Stimulated activated naive CD4-positive, alpha-beta T cell (primary cell): ENCODE measurements at regions not wholly inside any gene's neighbourhood (a gene's known extent, or its start where the extent isn't known, plus 50 kb on each side); places are given as distances from the start of the nearest gene placed in this dataset.

Source experiments
- DNase-seq, 6 experiments: peaks; one replicate each; lab custom pipeline; 2025; lab: John Stamatoyannopoulos, UW

DNA sequence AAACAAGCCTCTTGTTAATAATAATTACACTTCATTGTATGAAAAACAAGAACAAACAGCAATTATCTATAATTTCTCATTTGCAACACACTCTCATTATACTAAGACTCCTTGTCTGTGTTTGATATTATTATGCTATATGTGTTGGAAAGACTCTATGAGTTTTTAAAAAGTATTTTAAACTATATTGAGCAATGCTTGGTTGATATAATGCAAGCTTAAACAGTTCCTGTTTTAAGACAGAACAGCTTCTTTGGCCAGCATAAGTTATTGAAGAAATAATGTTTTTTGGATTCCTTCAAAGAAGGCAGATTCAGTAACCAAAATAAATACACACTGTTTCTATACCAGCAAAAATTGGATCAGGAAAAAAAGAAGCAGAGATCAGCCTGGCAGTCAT, 871.4 kb downstream of the MAT2B start:
- no peak for DNase-seq

DNA sequence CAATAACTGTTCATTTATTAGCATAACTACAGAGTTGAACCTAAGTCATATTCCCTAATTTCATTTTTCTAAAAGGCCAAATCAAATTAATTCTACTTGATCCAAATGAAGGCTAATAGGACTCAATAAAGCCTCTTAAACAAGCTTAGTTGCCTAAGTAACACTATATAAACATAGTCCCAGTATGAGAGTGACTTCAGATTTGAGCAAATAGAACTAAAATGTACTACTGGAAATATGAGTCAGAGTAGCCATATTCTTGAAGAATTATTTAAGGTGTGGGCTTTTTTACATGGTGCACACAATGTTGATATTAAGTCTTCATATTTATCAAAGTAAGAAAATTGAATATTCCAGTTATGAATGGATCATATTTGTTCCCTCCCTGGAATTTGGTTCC, 872.3 kb downstream of the MAT2B start:
- no peak for DNase-seq

DNA sequence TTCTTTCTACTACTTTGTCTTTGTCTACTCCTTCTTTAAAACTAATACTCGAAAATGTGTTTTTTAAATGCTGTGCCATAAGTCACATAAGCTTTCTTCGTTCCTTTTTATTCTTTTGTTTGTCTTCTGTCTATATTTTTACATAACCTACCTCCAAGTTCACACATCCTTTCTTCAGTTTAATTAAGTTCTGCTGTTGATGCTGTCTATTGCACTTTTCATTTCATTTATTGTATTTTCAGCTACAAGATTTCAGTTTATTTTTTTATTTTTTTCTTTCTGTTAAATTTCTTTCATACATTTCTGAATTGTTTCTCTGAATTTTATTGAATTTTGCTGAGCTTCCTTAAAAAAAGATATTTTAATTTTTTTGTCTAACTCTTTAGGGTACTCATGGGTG, 878.2 kb downstream of the MAT2B start:
- DNase-seq = no peak

DNA sequence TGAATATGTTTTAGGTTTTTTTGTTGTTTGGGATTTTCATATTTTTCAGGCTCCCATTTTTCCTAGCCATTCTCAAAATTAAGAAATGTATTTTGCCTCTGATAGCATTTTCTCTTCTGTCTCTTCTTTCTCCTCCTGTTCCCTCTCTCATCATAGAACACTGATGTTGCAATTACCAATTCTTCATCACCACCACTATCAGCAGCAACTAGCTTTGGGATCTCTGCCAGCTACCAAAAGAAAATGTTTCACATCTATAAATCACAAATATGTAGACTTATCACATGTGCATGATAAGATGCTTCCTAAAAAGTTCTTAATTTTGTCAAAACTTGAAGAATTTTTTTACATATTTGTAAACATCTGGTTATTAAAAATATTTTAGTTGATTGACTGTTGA, 887.1 kb downstream of the MAT2B start:
- no peak for DNase-seq

DNA sequence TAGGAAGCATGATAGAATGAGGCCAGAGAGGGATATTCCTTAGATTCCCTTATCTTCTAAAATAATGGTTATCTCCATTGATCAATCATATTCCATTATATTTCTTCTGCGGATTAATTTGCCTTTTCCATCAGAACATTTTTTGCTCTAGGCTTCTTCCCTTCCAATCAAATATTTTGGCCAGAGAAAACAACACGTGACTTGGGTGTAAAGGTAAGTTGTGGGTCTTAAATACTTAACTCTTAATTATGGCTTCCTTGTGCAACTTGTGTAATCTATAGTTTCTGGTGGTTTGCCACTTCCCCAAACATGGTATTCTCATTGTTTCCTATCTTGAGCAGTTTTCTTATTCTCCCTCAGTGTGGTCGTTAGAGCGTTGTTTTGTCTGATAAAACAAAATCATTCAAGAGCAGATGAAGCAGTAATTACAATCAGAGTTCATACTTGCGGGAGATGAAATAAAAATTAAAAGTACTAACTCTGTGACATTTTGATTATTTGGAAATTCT, 889.3 kb downstream of the MAT2B start:
- DNase-seq = no peak

DNA sequence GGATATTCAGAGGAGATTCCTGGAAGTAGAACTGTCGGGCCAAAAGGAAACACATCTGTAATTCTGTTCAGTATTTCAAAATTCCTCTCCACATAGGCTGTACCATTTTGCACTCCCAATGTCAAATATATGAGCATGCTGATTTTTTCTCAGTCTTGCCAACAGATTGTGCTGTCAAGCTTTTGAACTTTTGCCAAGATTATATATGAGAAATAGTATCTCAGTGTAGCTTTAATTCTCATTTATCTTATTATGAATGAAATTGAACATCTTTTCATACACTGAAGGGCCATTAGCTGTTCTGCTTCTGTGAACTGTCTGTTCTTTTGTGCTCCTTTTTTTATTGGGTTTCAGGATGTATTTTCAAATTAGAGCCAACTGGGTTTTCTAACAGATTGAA, 907.1 kb downstream of the MAT2B start:
- no peak for DNase-seq

DNA sequence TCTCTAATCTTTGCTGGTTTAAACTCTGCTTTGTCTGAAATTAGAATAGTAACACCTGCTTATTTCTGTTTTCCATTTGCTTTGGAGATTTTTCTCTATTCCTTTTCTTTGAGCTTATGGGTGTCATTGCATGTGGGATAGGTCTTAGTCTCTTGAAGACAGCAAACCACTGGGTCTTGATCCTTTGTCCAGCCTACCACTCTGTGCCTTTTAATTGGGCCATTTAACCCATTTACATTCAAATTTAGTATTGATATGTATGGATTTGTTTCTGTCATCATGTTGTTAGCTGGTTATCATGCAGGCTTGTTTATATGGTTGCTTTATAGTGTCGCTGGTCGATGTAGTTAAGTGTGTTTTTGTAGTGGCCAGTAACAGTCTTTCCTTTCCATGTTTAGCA, 914.7 kb downstream of the MAT2B start:
- DNase-seq = no peak

DNA sequence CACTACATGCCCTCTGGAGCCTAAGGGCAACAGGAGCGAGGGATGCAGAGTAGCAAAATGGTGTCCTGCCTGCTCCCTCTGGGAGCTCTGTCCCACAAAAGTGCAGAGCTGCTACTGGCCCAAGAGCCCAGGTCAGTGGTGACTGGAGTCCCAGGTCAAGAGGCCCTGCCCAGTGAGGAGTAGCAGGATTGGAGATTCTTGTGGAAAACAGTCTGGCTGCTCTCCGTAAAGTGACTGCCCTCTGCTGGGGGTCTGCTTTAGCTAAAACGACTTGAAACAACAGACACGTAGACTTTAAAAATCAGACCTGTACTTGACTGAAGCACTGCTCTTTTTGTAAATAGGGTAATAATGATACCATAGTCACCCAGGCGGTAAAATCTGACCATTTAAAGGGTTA, 917.0 kb downstream of the MAT2B start:
- no peak for DNase-seq

DNA sequence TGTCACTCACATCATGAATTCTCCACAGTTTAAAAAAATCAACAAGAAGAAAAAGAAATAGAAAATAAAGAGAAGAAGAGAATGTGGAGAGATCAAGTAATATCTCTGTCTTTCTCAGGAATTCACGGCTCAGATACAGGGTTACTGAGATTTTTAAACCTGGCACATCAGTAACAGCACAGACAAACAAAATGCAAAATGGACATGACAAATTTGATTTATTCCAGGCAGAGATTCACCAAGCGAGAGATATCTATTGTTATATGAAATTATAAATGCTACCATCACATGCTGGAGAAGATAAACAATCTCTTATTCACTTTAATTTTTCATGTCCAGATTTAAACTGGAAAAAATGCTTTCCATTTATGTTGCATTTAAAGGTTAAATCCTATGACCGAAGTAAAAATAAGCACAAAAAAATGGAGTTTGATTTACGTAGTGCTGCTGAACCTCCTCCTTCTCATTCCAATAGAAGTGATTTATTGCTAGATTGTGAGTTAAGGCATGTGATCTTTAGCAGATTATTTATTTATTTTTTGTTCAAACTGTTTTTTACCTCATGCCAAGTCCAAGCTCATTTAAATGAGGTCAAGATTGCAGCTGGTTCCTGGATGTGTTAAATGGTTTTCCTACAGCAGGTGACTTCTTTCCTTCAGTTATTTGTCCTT, 926.4 kb downstream of the MAT2B start:
- DNase-seq = no peak

DNA sequence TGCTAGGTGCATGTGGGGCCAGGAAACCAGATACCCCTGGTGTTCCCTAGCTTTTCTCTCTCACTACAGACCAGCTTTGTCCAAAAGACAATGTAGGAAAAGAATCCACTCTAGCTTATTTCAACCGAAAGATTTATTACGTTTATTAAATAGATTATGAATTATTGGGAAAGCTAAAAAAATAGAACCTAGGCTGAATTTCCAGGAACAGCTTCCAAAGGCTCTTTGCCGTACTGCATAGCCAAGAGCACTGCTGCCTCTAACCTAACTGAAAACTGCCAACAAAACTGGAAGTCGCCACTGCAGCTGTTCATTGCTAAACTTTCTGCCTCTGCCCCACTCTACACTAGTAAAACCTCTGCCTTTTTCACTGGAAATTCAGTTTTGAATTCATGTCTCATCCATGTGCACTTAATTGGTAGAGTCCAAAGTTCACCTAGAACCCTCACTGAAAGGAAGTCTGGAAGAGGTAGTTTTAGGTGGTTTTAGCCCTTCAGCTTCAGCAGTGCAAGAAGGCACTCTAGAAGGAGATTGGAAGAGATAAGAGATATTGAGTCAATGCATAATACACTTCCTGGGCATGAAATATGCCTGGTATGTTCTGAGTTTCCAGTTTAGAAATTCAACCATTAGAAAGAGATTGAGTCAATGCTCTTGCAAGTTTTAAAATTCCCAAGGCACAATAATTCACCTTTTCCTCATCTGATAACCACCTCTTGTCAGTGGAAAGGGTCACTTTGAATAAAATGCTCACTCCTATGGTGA, 927.9 kb downstream of the MAT2B start:
- DNase-seq = no peak

DNA sequence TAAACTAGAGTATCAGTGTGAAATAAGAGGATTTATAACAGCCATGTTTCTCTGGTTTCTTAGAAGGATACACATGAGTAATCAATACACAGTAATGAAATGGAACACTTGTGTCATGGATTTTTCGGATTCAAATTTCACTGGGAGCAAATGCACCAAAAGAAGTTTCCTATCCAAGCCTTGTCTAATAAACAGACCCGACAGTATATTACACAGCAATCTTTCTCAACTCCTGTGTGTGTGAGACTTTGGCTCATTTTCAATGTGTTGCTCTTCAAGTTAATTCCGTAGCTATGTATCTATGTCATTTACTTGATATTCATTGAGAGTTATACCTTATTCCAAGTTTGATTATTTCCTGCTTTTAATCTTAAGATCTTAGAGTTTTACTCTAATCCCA, 930.2 kb downstream of the MAT2B start:
- no peak for DNase-seq

DNA sequence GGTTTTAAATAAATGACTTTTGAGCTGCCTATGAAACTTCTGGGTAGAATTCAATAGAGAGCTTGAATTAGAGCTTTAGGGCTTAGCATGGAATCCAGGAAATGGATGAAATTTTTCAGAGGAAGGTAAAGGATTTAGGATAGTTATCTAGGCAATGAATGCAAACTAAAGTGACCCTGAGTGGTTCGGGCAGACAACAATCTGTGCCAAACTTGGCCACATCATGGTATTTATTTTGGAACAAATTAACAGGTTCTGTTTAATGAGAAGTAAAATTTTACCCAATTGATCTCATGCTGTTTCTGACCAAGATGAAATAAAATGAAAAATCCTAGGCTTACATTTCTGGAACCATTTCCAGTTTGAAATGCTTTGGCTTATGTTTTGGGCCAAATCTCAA, 934.4 kb downstream of the MAT2B start:
- no peak for DNase-seq

DNA sequence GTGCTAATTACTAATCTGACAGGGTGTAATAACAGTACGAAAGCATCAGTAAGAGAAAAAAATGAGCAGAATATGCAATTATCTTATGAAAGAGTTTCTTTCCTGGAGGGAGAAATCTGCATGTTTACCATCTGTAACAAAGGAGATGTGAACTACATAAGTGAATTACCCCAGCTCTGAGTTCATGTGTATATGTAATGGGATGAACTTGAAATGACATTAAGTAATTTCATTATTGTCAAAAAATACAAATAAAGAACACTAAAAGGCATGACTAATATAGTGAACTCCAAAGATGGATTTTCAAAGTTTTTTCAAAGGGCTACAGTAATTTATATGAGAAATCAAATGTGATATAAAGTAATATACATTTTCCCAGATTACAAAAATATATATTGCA, 944.0 kb downstream of the MAT2B start:
- no peak for DNase-seq

DNA sequence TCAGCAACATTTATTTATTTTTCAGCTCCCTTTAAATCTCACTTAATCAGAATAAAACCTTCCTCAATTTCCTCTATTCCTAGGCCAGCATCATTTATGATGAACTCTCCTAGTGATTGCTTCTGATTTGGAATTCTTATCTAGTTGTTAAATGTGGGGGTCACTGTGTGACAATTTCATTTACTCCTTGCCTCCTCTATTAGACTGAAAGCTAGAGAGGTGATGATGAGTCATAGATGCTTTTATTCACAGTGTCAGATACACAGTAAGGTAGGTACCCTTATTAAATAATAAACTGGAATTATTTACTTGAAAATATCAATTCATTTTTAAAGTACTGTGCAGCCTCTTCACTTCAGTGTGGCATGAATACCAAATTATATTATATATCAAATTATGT, 960.6 kb downstream of the MAT2B start:
- DNase-seq = no peak

DNA sequence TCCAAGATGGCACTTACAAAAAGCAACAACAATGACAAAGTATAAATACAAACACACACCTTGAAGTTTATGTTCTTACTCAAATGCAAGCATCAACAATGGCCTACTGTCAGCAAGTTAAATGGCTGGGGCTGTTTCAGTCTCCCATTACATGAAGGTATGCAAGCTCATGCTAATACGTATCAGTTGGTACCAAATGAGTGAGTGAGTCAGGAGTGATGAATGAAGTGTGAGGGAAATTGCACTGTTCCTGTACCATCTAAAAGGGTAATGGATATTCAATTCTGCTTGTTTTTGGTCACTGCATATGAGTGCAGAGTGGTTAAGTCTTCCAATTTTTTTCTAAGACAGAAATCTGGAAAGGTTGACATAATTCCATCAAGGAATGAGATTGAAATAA, 964.9 kb downstream of the MAT2B start:
- no peak for DNase-seq

DNA sequence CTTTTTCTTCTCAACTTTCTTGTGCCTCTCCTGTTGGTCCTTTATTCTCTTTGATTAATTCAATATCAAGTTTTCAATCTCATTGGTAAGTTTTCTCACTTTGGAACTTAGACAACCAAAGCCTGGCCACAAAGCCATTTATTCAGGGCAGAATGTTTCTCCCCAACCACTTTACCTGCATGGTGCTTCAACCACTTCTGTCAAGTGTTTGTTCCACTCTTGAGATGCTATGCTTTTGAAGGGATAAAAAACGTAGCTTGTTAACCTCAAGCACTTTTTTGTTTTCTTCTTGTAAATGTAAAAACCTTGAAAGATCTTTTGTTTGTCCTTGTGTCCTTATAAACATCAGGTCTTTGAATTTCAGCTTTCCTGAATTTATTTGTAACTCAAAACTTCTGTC, 966.7 kb downstream of the MAT2B start:
- no peak for DNase-seq

DNA sequence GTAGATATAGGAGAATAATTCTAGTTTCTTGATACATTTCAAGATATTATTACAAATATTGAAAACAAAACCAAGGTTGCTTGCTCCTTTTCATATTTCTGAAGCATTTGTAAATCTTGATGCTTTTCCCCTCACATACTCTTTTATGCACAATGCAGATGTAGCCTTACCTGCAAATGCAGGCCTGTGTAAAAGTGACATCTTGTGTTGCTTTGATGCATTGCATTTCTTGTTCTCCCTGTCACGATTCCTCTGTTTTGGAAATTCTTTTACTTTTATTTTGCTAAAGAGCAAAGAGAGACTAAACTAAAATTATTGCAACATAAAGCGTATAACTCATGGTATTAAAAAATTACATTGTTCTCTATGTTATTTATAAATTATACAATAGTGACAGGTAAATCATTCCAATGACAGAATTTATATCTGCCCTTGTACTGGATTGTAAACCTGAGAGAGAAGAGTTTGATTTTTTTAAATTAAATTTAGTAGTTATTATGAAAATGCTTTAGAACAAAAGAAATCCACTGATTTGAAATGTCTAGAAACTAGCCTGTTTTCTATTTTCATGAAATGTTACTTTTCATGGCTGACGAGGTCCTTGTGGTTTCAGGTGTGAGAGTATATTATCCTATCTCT, 970.0 kb downstream of the MAT2B start:
- DNase-seq = no peak

DNA sequence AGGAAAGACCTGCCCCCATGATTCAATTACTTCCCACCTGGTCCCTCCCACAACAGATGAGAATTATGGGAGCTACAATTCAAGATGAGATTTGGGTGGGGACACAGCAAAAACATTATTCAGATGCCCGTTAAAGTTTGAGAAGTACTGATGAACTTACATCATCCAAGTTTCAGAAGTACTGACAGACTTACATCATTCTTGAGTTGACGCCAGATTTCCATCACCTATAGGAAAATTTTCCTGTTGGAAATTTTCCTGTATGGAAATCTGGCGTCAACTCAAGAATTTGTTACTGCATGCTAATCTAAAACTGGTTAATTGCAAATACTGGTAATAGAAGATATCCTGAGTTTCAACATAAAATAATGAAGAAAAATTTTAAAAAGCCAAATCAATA, 975.9 kb downstream of the MAT2B start:
- no peak for DNase-seq

DNA sequence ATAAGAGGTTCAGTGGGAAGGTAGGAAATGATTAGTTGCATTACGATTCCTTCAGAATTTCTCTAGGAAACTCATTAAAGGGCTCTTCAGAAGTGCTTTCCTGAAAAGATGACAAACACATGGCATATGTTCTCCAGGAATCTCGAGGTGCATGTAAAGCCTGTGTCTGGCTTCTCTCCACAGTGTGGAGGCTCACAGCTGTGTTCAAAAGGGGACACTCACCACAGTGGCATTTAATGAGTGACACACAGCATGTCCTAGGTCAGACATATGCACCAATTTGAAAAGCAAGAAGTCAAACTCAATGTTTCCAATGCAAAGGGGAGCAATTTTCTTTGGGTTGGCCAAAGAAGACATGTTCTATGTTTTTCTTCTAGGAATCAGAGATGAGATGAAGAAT, 976.9 kb downstream of the MAT2B start:
- DNase-seq = no peak

DNA sequence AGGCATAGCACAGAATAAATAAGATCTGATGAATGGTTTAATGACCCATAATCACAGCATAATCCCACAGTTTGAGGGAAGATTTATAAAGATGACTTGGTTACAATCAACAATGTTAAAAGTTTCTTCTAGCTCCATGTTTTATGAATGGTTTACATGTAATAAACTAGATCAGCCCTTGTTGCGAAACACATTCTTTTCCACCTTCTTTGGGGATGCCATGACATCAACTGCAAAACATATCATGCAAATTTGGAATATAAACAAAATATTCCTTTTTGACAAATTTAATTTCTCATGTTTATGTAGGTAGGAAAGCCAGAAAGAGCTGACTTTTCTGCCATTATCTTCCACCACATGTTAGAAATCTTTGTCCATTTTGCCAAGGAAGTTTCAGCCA, 979.5 kb downstream of the MAT2B start:
- no peak for DNase-seq

DNA sequence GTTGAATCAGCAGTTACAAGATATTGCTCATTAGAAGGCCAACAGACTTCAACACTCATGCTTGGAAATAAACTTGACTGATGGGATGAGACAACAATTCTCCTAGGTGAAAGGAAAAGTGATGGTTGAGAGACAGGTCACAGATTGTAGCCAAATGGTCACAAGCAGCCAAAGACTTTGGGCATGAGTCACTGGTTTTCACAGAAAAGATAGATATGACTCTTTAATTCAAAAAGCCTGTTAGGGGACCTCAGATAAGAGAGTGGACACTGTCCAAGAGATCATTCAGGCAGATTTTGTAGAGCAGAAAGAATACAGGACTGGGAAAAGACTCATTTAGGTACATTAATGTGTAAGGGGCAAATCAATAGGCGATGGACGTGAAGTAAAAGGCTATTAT, 982.5 kb downstream of the MAT2B start:
- no peak for DNase-seq

DNA sequence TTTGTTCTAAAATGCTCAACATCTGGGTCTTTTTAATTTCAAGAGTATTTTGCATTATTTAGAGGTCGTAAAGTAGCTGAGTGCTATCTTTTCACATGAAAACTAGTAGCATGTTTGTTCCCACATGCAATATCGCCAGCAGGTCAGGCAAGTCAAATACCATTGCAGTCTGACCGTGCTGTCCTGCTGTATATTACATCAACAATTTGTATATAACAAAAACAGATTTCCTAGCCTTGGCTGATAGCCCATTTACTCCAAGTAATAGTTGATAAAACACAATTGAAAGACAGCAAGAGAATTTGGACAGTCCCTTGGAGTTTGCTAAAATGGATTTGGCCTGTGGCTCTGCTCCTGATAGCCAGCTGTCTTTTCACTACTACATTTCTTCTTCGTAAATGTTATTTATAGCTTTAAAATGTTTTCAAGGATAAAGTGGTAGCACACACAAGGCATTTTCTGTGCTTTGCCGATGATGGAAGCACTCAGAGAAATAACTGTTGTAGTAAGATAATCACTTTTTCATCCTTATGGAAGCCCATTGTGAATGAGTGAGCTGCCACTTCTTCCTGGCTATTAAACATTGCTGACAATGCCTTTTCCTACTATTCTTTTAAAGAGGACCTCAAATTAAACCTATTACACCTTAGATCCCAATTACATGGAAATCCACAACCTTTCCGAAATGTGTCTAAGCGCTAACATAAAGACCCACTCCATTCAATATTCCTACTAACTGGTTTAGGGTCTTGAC, 992.1 kb downstream of the MAT2B start:
- no peak for DNase-seq

DNA sequence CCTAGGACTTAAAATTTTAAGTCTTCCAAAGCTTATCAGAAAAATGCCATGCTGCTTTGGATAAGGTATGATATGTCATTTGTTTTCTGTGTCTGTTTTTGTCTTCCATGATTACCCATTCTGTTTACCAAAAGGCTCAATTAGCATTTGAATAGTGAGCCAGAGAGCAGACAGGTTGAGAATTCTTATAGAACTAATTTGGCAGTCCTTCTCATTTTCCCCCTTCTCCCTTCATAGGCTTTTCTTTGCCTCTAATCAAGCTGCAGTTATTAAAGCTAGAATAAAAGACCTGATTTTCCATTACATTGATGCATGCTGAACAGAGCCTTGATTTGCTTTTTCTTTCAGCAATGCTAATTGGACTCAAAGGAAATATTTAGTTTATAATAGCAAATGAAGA, 993.0 kb downstream of the MAT2B start:
- DNase-seq = no peak
